ENCODE measurements at regions not wholly inside any gene's neighbourhood (a gene's known extent, or its start where the extent isn't known, plus 50 kb on each side); places are given as distances from the start of the nearest gene placed in this dataset.

DNA sequence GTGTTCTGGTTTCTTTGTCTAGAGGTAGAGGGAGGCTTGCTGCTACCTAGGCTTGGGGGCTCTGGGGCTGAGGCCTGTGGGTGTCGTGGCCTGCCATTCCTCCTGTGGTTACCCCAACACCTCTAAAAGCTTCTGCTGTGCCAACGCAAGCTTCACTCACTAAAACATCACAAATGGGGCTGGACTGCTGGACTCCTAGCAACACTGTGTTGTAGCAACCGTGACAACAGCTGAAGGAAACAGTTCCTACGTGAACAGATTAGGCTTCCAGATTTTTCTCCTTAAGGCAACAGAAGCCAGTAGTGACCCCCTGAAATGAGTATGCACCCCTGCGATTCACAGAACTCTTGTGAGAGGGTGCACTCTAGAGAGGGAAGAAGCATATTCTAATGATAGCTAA lies 138.3 kb upstream of the TEX13D start:
- TF ChIP-seq, protein P1, sequence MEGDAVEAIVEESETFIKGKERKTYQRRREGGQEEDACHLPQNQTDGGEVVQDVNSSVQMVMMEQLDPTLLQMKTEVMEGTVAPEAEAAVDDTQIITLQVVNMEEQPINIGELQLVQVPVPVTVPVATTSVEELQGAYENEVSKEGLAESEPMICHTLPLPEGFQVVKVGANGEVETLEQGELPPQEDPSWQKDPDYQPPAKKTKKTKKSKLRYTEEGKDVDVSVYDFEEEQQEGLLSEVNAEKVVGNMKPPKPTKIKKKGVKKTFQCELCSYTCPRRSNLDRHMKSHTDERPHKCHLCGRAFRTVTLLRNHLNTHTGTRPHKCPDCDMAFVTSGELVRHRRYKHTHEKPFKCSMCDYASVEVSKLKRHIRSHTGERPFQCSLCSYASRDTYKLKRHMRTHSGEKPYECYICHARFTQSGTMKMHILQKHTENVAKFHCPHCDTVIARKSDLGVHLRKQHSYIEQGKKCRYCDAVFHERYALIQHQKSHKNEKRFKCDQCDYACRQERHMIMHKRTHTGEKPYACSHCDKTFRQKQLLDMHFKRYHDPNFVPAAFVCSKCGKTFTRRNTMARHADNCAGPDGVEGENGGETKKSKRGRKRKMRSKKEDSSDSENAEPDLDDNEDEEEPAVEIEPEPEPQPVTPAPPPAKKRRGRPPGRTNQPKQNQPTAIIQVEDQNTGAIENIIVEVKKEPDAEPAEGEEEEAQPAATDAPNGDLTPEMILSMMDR (IDR thresholded peaks at IDR 0.05): no peak
- TF ChIP-seq POLR2A (IDR thresholded peaks at IDR 0.05): no peak
